Activated naive CD8-positive, alpha-beta T cell treated with anti-CD3 and anti-CD28 coated beads for 36 hours (primary cell): ENCODE measurements at regions not wholly inside any gene's neighbourhood (a gene's known extent, or its start where the extent isn't known, plus 50 kb on each side); places are given as distances from the start of the nearest gene placed in this dataset.

Source experiments
- DNase-seq: peaks from one replicate; pipeline ENCODE4 v3.0.0; 2021
- H3K27ac Mint-ChIP-seq: one replicate; pipeline ENCODE4 v1.8.0; 2022; ENCODE audit warnings: mild to moderate bottlenecking, moderate library complexity, mixed read lengths
- H3K27me3 Mint-ChIP-seq: one replicate; pipeline ENCODE4 v1.8.0; 2022; ENCODE audit warnings: mild to moderate bottlenecking, mixed read lengths
- H3K36me3 Mint-ChIP-seq: one replicate; pipeline ENCODE4 v1.8.0; 2021; ENCODE audit warnings: mild to moderate bottlenecking, mixed read lengths
- H3K4me1 Mint-ChIP-seq: one replicate; pipeline ENCODE4 v1.8.0; 2021; ENCODE audit warnings: mixed read lengths
- H3K4me3 Mint-ChIP-seq: one replicate; pipeline ENCODE4 v1.8.0; 2022; ENCODE audit warnings: mild to moderate bottlenecking, moderate library complexity, mixed read lengths
- H3K9me3 Mint-ChIP-seq: one replicate; pipeline ENCODE4 v1.8.0; 2022; ENCODE audit warnings: mixed read lengths

DNA sequence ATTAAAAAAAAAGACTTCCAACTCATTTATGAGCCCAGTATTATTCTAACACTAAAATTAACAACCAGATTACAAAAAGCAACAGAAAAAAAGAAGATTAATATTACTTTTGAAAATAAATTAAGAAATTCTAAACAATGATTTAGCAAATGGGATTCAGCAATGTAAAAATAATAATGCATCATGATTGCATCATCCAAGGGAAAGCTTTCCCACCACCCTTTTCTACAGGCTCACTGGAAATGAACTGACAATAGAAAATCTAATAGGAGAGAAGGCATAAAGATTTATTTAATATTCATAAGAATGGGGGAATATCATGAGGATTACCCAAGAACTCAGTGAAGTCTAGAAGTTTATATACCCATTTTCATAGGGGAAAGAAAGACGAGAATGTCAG, 1671.9 kb downstream of the NCAM2 start:
- Mint-ChIP-seq H3K4me3 (no peak overlapping the region), H3K36me3 (no peaks in the 10 kb centered on the region), H3K27me3 (no peaks in the 10 kb centered on the region), H3K9me3 (no peaks in the 10 kb centered on the region), H3K27ac (no peak overlapping the region), H3K4me1 (no peaks in the 10 kb centered on the region)
- no peak for DNase-seq

- H3K27ac Mint-ChIP-seq = no peak overlapping the region
- H3K36me3 Mint-ChIP-seq = no peaks in the 10 kb centered on the region
- DNase-seq = no peak
- no peak overlapping the region for H3K4me3 Mint-ChIP-seq
- H3K4me1 Mint-ChIP-seq = no peaks in the 10 kb centered on the region
- no peaks in the 10 kb centered on the region for H3K27me3 Mint-ChIP-seq
- H3K9me3 Mint-ChIP-seq = no peaks in the 10 kb centered on the region
These were observed 1681.0 kb downstream of the NCAM2 start for GRCh38 chr21:22679207-22679606.

DNA sequence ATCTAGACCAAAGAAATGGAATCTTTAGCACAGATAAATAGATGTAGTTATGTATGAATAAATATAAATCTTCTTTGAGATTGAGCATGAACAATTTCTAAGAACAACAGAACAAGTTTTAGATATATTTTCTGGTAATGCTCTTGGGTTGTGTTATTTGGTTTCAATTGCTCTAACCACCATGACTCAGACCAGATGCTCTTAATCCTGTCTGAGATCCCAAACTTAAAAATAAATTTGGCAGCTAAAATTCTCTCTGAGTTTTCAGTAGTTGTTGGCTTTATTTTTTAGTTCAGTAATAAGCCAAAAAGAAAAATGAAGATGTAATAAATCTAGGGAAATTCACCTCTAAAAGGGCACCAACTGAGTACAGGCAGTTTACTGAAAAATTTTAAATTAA, 1693.4 kb downstream of the NCAM2 start:
- Mint-ChIP-seq H3K4me1 (no peaks in the 10 kb centered on the region), H3K27me3 (no peaks in the 10 kb centered on the region), H3K9me3 (peaks cover 18% of the 10 kb centered on the region), H3K4me3 (no peak overlapping the region), H3K36me3 (no peaks in the 10 kb centered on the region), H3K27ac (no peak overlapping the region)
- no peak for DNase-seq

DNA sequence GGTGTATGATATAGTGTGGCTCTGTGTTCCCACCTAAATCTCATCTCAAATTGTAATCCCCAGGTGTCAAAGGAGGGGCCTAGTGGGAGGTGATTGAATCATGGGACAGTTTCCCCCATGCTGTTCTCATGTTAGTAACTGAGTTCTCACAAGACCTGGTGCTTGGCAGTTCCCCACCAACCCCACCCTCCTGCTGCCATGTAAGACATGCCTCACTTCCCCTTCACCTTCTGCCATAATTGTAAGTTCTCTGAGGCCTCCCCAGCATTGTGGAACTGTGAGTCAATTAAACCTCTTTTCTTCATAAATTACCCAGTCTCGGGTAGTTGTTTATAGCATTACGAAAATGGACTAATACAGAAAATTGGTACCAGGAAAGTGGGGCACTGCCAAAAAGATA, 1705.3 kb downstream of the NCAM2 start:
- no peak for DNase-seq
- H3K36me3 Mint-ChIP-seq = no peaks in the 10 kb centered on the region
- H3K9me3 Mint-ChIP-seq = no peaks in the 10 kb centered on the region
- no peaks in the 10 kb centered on the region for H3K27me3 Mint-ChIP-seq
- no peak overlapping the region for H3K4me3 Mint-ChIP-seq
- H3K4me1 Mint-ChIP-seq = no peaks in the 10 kb centered on the region
- H3K27ac Mint-ChIP-seq = no peak overlapping the region

- H3K27ac Mint-ChIP-seq = no peak overlapping the region
- H3K4me1 Mint-ChIP-seq = no peaks in the 10 kb centered on the region
- H3K36me3 Mint-ChIP-seq = no peaks in the 10 kb centered on the region
- H3K9me3 Mint-ChIP-seq = no peaks in the 10 kb centered on the region
- no peak for DNase-seq
- H3K4me3 Mint-ChIP-seq = no peak overlapping the region
- no peaks in the 10 kb centered on the region for H3K27me3 Mint-ChIP-seq
These were observed 1712.5 kb downstream of the NCAM2 start for GRCh38 chr21:22710721-22711120.

DNA sequence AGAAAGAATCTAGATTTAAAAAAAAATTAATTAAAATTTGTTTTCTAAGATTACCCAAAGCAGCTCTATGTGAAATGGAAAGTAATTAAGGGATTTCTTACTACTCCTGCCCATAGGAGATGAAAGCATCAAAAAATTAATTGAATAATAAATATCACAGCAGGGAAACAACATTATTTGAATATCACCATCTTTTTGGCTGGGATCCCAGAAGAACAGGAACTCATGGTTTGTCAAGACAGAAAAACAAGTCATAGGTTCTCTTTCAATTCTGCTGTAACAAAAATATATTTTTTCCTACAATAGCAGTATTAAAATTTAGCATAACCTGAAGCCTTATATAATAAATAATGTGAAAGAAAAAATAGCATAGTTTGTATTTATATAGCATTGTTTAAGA, 1713.4 kb downstream of the NCAM2 start:
- Mint-ChIP-seq H3K9me3 (no peaks in the 10 kb centered on the region), H3K4me3 (no peak overlapping the region), H3K36me3 (no peaks in the 10 kb centered on the region), H3K4me1 (no peaks in the 10 kb centered on the region), H3K27me3 (no peaks in the 10 kb centered on the region), H3K27ac (no peak overlapping the region)
- no peak for DNase-seq

GRCh38 chr21:22725436-22725835, 1727.2 kb downstream of the NCAM2 start:
- Mint-ChIP-seq H3K27ac (no peak overlapping the region), H3K27me3 (no peaks in the 10 kb centered on the region), H3K4me3 (no peak overlapping the region), H3K36me3 (no peaks in the 10 kb centered on the region), H3K4me1 (no peaks in the 10 kb centered on the region), H3K9me3 (peaks cover 1% of the 10 kb centered on the region)
- no peak for DNase-seq

GRCh38 chr21:22728091-22728490, 1729.9 kb downstream of the NCAM2 start:
- H3K27ac Mint-ChIP-seq = no peak overlapping the region
- no peak overlapping the region for H3K4me3 Mint-ChIP-seq
- H3K36me3 Mint-ChIP-seq = no peaks in the 10 kb centered on the region
- H3K27me3 Mint-ChIP-seq = no peaks in the 10 kb centered on the region
- DNase-seq = no peak
- peaks cover 1% of the 10 kb centered on the region for H3K9me3 Mint-ChIP-seq
- no peaks in the 10 kb centered on the region for H3K4me1 Mint-ChIP-seq

DNA sequence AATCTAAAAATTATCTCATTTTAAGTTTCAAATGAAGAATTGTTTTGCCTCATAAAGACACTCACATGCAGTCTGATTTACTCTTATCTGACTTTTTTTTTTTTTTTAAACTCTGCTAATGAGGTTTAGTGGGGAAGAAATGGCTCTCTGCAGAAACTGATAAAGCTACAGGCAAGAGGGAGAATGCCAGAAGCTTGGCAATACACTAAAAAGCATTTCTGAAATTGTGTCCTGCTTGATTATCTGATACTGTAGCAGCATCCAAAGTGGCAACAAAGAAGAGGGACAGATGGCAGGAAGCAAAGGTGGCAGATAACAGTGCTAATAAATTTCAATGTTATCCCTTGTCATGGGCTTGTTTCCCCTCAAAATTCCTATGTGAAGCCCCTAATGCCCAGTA, 1744.9 kb downstream of the NCAM2 start:
- no peaks in the 10 kb centered on the region for H3K9me3 Mint-ChIP-seq
- no peak overlapping the region for H3K27ac Mint-ChIP-seq
- H3K4me3 Mint-ChIP-seq = no peak overlapping the region
- H3K36me3 Mint-ChIP-seq = no peaks in the 10 kb centered on the region
- H3K27me3 Mint-ChIP-seq = no peaks in the 10 kb centered on the region
- no peaks in the 10 kb centered on the region for H3K4me1 Mint-ChIP-seq
- DNase-seq = no peak

- Mint-ChIP-seq H3K27ac (no peak overlapping the region), H3K4me3 (no peak overlapping the region), H3K36me3 (no peaks in the 10 kb centered on the region), H3K4me1 (peaks cover 2% of the 10 kb centered on the region), H3K9me3 (no peaks in the 10 kb centered on the region), H3K27me3 (no peaks in the 10 kb centered on the region)
- DNase-seq = no peak
These were observed 1756.5 kb downstream of the NCAM2 start for GRCh38 chr21:22754746-22755145.

- no peaks in the 10 kb centered on the region for H3K27me3 Mint-ChIP-seq
- no peak overlapping the region for H3K27ac Mint-ChIP-seq
- no peaks in the 10 kb centered on the region for H3K36me3 Mint-ChIP-seq
- no peak overlapping the region for H3K4me3 Mint-ChIP-seq
- no peak for DNase-seq
- H3K4me1 Mint-ChIP-seq = peaks cover 2% of the 10 kb centered on the region
- no peaks in the 10 kb centered on the region for H3K9me3 Mint-ChIP-seq
These were observed 1760.3 kb downstream of the NCAM2 start for GRCh38 chr21:22758478-22758877.

DNA sequence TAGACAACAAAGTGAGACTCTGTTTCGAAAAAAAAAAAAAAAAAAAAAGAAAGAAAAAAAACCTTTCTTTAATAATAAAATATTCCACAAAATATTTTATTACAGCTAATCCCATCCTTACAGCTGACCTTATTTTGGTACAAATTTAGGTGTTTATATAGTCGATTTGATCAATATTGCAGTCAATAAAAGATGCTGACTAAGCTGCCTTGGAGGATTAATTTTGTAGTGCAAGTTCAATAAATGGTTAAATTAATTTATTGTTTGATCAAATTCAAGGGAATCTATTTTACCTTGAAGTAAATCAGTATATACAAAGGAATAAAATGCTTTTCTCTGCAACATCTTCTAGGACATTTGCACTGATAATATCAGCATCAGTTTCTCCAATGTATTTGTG, 1764.3 kb downstream of the NCAM2 start:
- H3K27ac Mint-ChIP-seq = no peak overlapping the region

GRCh38 chr21:22763442-22763841, 1765.2 kb downstream of the NCAM2 start:
- Mint-ChIP-seq H3K4me1 (peaks cover 2% of the 10 kb centered on the region), H3K27me3 (no peaks in the 10 kb centered on the region), H3K36me3 (no peaks in the 10 kb centered on the region), H3K4me3 (no peak overlapping the region), H3K9me3 (no peaks in the 10 kb centered on the region), H3K27ac (no peak overlapping the region)
- no peak for DNase-seq

More for the DNA sequence above, 1764.3 kb downstream of the NCAM2 start:
- Mint-ChIP-seq H3K27me3 (no peaks in the 10 kb centered on the region), H3K4me3 (no peak overlapping the region), H3K9me3 (no peaks in the 10 kb centered on the region), H3K36me3 (no peaks in the 10 kb centered on the region), H3K4me1 (peaks cover 2% of the 10 kb centered on the region)
- DNase-seq = no peak

- Mint-ChIP-seq H3K27ac (no peak overlapping the region), H3K27me3 (no peaks in the 10 kb centered on the region), H3K4me1 (no peaks in the 10 kb centered on the region), H3K9me3 (no peaks in the 10 kb centered on the region), H3K4me3 (no peak overlapping the region), H3K36me3 (no peaks in the 10 kb centered on the region)
- no peak for DNase-seq
These were observed 1766.0 kb downstream of the NCAM2 start for GRCh38 chr21:22764222-22764621.

GRCh38 chr21:22791376-22791775, 1793.2 kb downstream of the NCAM2 start:
- Mint-ChIP-seq H3K27me3 (no peaks in the 10 kb centered on the region), H3K27ac (no peak overlapping the region), H3K36me3 (no peaks in the 10 kb centered on the region), H3K4me1 (no peaks in the 10 kb centered on the region), H3K9me3 (no peaks in the 10 kb centered on the region), H3K4me3 (no peak overlapping the region)
- no peak for DNase-seq

- no peak for DNase-seq
- Mint-ChIP-seq H3K9me3 (no peaks in the 10 kb centered on the region), H3K4me1 (no peaks in the 10 kb centered on the region), H3K4me3 (no peak overlapping the region), H3K27ac (no peak overlapping the region), H3K27me3 (no peaks in the 10 kb centered on the region), H3K36me3 (no peaks in the 10 kb centered on the region)
These were observed 1793.9 kb downstream of the NCAM2 start for GRCh38 chr21:22791986-22792560.

GRCh38 chr21:22795091-22795490, 1796.9 kb downstream of the NCAM2 start:
- no peak for DNase-seq
- Mint-ChIP-seq H3K9me3 (no peaks in the 10 kb centered on the region), H3K27me3 (no peaks in the 10 kb centered on the region), H3K36me3 (no peaks in the 10 kb centered on the region), H3K4me1 (no peaks in the 10 kb centered on the region), H3K27ac (no peak overlapping the region), H3K4me3 (no peak overlapping the region)
